ENCODE measurements at regions not wholly inside any gene's neighbourhood (a gene's known extent, or its start where the extent isn't known, plus 50 kb on each side); places are given as distances from the start of the nearest gene placed in this dataset.

DNA sequence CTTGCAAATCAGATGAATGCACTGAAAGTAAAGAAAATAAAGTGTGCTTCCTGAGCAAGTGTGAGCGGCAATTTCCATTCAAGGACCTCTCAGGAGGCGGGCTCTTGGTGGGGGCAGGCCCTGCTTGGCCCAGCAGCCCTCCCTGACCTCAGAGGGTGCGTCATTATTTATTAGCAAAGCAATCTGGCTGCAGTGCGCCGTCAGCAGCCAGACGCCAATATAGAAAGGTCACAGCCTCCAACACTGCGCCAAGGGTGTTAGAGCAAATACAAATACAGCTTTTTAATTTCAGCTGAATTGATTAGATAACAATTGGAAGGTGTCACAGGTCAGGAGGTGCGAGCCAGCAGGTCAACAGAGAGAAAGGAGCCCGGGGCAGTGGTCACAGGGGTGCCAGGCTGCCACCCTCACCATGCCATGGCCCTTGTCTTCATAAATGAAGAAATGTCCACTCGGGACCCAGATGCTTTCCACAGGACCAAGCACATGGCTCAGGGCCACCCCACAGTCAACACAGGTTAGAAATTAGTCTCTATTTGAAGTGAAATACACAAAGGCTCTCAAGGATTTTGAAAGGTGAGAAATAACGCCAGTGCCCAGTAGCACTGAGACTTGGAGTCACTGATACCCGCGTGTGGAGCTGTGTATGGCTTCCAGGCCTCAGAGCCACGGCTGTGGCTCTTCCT lies 309.8 kb downstream of the IRX2 start:
- no peaks in the 10 kb centered on the region for H3K9me3 Mint-ChIP-seq (ENCODE audit: unreplicated experiment)
- BruUV-seq (replicated peaks) = no TSS peak
- no peaks in the 10 kb centered on the region for H3K4me1 Mint-ChIP-seq (ENCODE audit: insufficient read depth, unreplicated experiment)
- H3K36me3 Mint-ChIP-seq (ENCODE audit: insufficient read depth, unreplicated experiment) = no peaks in the 10 kb centered on the region
- intact Hi-C loops (cut with micrococcal nuclease) = no loop called here
- H3K27ac Mint-ChIP-seq (ENCODE audit: low read depth, unreplicated experiment) = no peak overlapping the region
- ChIA-PET CTCF (no interaction called here), POLR2A (no interaction called here)
- peaks cover 11% of the 10 kb centered on the region for H3K27me3 Mint-ChIP-seq (ENCODE audit: insufficient read depth, unreplicated experiment)
- TF ChIP-seq, protein P1, sequence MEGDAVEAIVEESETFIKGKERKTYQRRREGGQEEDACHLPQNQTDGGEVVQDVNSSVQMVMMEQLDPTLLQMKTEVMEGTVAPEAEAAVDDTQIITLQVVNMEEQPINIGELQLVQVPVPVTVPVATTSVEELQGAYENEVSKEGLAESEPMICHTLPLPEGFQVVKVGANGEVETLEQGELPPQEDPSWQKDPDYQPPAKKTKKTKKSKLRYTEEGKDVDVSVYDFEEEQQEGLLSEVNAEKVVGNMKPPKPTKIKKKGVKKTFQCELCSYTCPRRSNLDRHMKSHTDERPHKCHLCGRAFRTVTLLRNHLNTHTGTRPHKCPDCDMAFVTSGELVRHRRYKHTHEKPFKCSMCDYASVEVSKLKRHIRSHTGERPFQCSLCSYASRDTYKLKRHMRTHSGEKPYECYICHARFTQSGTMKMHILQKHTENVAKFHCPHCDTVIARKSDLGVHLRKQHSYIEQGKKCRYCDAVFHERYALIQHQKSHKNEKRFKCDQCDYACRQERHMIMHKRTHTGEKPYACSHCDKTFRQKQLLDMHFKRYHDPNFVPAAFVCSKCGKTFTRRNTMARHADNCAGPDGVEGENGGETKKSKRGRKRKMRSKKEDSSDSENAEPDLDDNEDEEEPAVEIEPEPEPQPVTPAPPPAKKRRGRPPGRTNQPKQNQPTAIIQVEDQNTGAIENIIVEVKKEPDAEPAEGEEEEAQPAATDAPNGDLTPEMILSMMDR (IDR thresholded peaks at IDR 0.05; ENCODE audit: unreplicated experiment) = no peak
- no peak for DNase-seq (ENCODE audit: unreplicated experiment)
- no peak overlapping the region for H3K4me3 Mint-ChIP-seq (ENCODE audit: unreplicated experiment)

DNA sequence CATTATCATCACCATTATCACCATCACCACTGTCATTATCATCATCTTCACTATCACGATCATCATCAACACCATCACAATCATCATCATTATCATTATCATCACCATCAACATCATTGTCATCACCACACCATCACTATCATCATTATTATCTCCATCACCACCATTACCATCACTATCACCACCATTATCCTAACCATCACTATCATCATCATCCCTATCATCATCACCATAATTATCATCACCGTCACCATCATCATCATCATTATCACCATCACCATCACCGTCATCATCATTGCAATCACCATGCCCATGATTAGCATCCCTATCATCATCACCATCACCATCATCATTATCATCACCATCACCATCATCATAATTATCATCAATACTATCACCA lies 311.9 kb downstream of the IRX2 start:
- CTCF ChIA-PET = no interaction called here
- TF ChIP-seq, protein P1 (IDR thresholded peaks at IDR 0.05; ENCODE audit: unreplicated experiment) = no peak
- H3K36me3 Mint-ChIP-seq (ENCODE audit: insufficient read depth, unreplicated experiment) = no peaks in the 10 kb centered on the region
- no peak for DNase-seq (ENCODE audit: unreplicated experiment)
- BruUV-seq (replicated peaks) = no TSS peak
- POLR2A ChIA-PET = no interaction called here
- H3K4me1 Mint-ChIP-seq (ENCODE audit: insufficient read depth, unreplicated experiment) = no peaks in the 10 kb centered on the region
- H3K27ac Mint-ChIP-seq (ENCODE audit: low read depth, unreplicated experiment) = no peak overlapping the region
- no peaks in the 10 kb centered on the region for H3K9me3 Mint-ChIP-seq (ENCODE audit: unreplicated experiment)
- H3K4me3 Mint-ChIP-seq (ENCODE audit: unreplicated experiment) = no peak overlapping the region
- peaks cover 11% of the 10 kb centered on the region for H3K27me3 Mint-ChIP-seq (ENCODE audit: insufficient read depth, unreplicated experiment)
- intact Hi-C loops (cut with micrococcal nuclease) = no loop called here

DNA sequence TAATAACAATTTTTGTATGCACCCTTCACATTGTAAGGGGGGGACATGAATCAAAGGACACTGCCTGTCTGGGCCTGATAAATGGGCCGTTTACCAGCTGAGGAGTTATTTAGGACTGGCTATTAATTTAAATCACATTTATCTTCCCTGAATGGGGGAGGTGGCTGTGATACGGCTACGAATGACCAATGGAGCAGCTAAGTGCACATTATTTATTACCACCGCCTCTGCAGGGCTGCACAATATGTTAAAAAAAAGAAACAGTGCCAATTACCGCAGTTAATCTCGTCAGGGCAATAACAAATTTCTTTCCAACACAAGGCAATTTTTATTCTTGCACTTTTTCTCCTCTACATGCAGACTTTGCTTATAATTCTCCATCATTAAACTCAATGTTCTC lies 318.4 kb downstream of the IRX2 start:
- no peaks in the 10 kb centered on the region for H3K36me3 Mint-ChIP-seq (ENCODE audit: insufficient read depth, unreplicated experiment)
- ChIA-PET CTCF (no interaction called here), POLR2A (no interaction called here)
- TF ChIP-seq, protein P1 (IDR thresholded peaks at IDR 0.05; ENCODE audit: unreplicated experiment) = no peak
- peaks cover 7% of the 10 kb centered on the region for H3K4me1 Mint-ChIP-seq (ENCODE audit: insufficient read depth, unreplicated experiment)
- no peaks in the 10 kb centered on the region for H3K27me3 Mint-ChIP-seq (ENCODE audit: insufficient read depth, unreplicated experiment)
- intact Hi-C loops (cut with micrococcal nuclease) = no loop called here
- H3K9me3 Mint-ChIP-seq (ENCODE audit: unreplicated experiment) = no peaks in the 10 kb centered on the region
- no peak for DNase-seq (ENCODE audit: unreplicated experiment)
- no peak overlapping the region for H3K27ac Mint-ChIP-seq (ENCODE audit: low read depth, unreplicated experiment)
- BruUV-seq (replicated peaks) = no TSS peak
- H3K4me3 Mint-ChIP-seq (ENCODE audit: unreplicated experiment) = no peak overlapping the region

GRCh38 chr5:2432076-2432920 lies 319.2 kb downstream of the IRX2 start:
- TF ChIP-seq, protein P1 (IDR thresholded peaks at IDR 0.05; ENCODE audit: unreplicated experiment) = no peak
- Mint-ChIP-seq H3K4me1 (ENCODE audit: insufficient read depth, unreplicated experiment) (peaks cover 7% of the 10 kb centered on the region), H3K27me3 (ENCODE audit: insufficient read depth, unreplicated experiment) (no peaks in the 10 kb centered on the region), H3K27ac (ENCODE audit: low read depth, unreplicated experiment) (no peak overlapping the region), H3K4me3 (ENCODE audit: unreplicated experiment) (no peak overlapping the region), H3K36me3 (ENCODE audit: insufficient read depth, unreplicated experiment) (no peaks in the 10 kb centered on the region), H3K9me3 (ENCODE audit: unreplicated experiment) (no peaks in the 10 kb centered on the region)
- no peak for DNase-seq (ENCODE audit: unreplicated experiment)
- ChIA-PET POLR2A (no interaction called here), CTCF (no interaction called here)
- intact Hi-C loops (cut with micrococcal nuclease) = no loop called here
- no TSS peak for BruUV-seq (replicated peaks)

All from MCF 10A (cell line).